H1 (cell line): ENCODE measurements at regions not wholly inside any gene's neighbourhood (a gene's known extent, or its start where the extent isn't known, plus 50 kb on each side); places are given as distances from the start of the nearest gene placed in this dataset.

Experiments used
- CTCF ChIA-PET: fragments of 300-600 bp; sonication (Branson Sonifier 250); formaldehyde crosslinking; loops from one replicate; lab custom pipeline; 2021; ENCODE audit not compliant: partially characterized antibody; lab: Charles Lee
- POLR2A ChIA-PET: fragments of 300-600 bp; sonication (Branson Sonifier 250); formaldehyde crosslinking; loops from one replicate; lab custom pipeline; 2021; ENCODE audit warnings: inconsistent platforms; ENCODE audit not compliant: partially characterized antibody; lab: Charles Lee
- DNase-seq, 2 experiments: peaks; one replicate each; pipeline versions ENCODE4 v3.0.0 to v3.0.0-alpha.2; 2010 to 2022; ENCODE audit warnings: low spot score in 2 of 2, low read depth in 1 of 2, mixed read lengths in 1 of 2
- FAIRE-seq: peaks from 2 replicates; lab custom pipeline; 2011; peaks lifted over from hg19 to GRCh38; lab: Jason Lieb, UNC
- H2AFZ ChIP-seq: 2 replicates; pipeline ENCODE4 v1.8.1; 2012; ENCODE audit warnings: low read length, inconsistent platforms
- H2AK5ac ChIP-seq: 2 replicates; pipeline ENCODE4 v1.6.1; 2013; ENCODE audit warnings: low read depth, low read length
- H2BK120ac ChIP-seq: replicated peaks from 2 replicates; pipeline ENCODE3; 2013; ENCODE audit warnings: low read depth, low read length, inconsistent platforms
- H2BK12ac ChIP-seq: 2 replicates; pipeline ENCODE4 v1.6.1; 2013; ENCODE audit warnings: low read depth, low read length
- H2BK15ac ChIP-seq: 2 replicates; pipeline ENCODE4 v1.6.1; 2013; ENCODE audit warnings: low read length
- H2BK20ac ChIP-seq: 2 replicates; pipeline ENCODE4 v1.6.1; 2013; ENCODE audit warnings: low read length
- H2BK5ac ChIP-seq: 2 replicates; pipeline ENCODE4 v1.6.1; 2013; ENCODE audit warnings: low read depth, low read length
- H3K14ac ChIP-seq: 2 replicates; pipeline ENCODE4 v1.6.1; 2013; ENCODE audit warnings: inconsistent platforms; ENCODE audit not compliant: insufficient read length
- H3K18ac ChIP-seq: 2 replicates; pipeline ENCODE4 v1.6.1; 2013; ENCODE audit warnings: low read length; ENCODE audit errors: extremely low read depth
- H3K23ac ChIP-seq: 2 replicates; pipeline ENCODE4 v1.6.1; 2013; ENCODE audit warnings: inconsistent platforms; ENCODE audit not compliant: insufficient read length
- H3K23me2 ChIP-seq: 2 replicates; pipeline ENCODE4 v1.6.1; 2013; ENCODE audit warnings: low read depth, low read length
- H3K27ac ChIP-seq: 2 replicates; pipeline ENCODE4 v1.6.1; 2011; ENCODE audit warnings: low read depth, low read length, inconsistent platforms
- H3K27me3 ChIP-seq, 4 experiments: replicated peaks in 1 of 4; 1 replicate in 1 of 4; 2 replicates in 3 of 4; pipeline versions ENCODE4 v1.6.1 to v1.8.1; 2011 to 2013; ENCODE audit warnings: low read length in 3 of 4, mild to moderate bottlenecking in 3 of 4, inconsistent platforms in 2 of 4, mixed read lengths in 2 of 4, moderate library complexity in 1 of 4; ENCODE audit not compliant: control insufficient read depth in 3 of 4, insufficient read depth in 3 of 4; ENCODE audit errors: extremely low read depth in 1 of 4
- H3K36me3 ChIP-seq, 4 experiments: 2 replicates each; pipeline versions ENCODE4 v1.6.1 to v1.8.1; 2011 to 2013; ENCODE audit warnings: mild to moderate bottlenecking in 4 of 4, low read length in 3 of 4, moderate library complexity in 2 of 4, control low read depth in 1 of 4, inconsistent platforms in 1 of 4; ENCODE audit not compliant: insufficient read depth in 4 of 4, control insufficient read depth in 2 of 4
- H3K4ac ChIP-seq: replicated peaks from 2 replicates; pipeline ENCODE3; 2013; ENCODE audit warnings: low read length, low read depth, mixed read lengths, inconsistent platforms; ENCODE audit not compliant: insufficient read length
- H3K4me1 ChIP-seq, 4 experiments: replicated peaks in 1 of 4; 1 replicate in 1 of 4; 2 replicates in 3 of 4; pipeline versions ENCODE4 v1.6.1 to v1.8.1; 2011 to 2013; ENCODE audit warnings: low read length in 3 of 4, inconsistent platforms in 2 of 4, mixed read lengths in 1 of 4; ENCODE audit not compliant: insufficient read depth in 4 of 4, control insufficient read depth in 3 of 4
- H3K4me2 ChIP-seq, 2 experiments: 2 replicates each; pipeline versions ENCODE4 v1.6.1 to v1.8.1; 2011 to 2013; ENCODE audit warnings: low read depth in 2 of 2, low read length in 2 of 2, control low read depth in 1 of 2, inconsistent platforms in 1 of 2, mild to moderate bottlenecking in 1 of 2; ENCODE audit not compliant: insufficient read depth in 1 of 2
- H3K4me3 ChIP-seq, 4 experiments: fragments of 200-600, 300-600 bp in 1 of 4; sonication (generic), shearing (Covaris generic), sonication (Bioruptor Twin) in 1 of 4; 2 replicates each; pipeline versions ENCODE4 v1.5.1 to v1.8.1; 2011 to 2016; ENCODE audit warnings: low read length in 4 of 4, low read depth in 3 of 4, control low read depth in 2 of 4, inconsistent platforms in 2 of 4, mild to moderate bottlenecking in 2 of 4, mixed read lengths in 1 of 4, moderate library complexity in 1 of 4; ENCODE audit not compliant: insufficient read depth in 2 of 4; ENCODE audit errors: extremely low read depth in 1 of 4
- H3K56ac ChIP-seq: replicated peaks from 2 replicates; pipeline ENCODE3; 2013; ENCODE audit warnings: low read depth, mild to moderate bottlenecking, mixed read lengths, low read length, inconsistent platforms; ENCODE audit not compliant: insufficient read length
- H3K79me1 ChIP-seq: 2 replicates; pipeline ENCODE4 v1.6.1; 2013; ENCODE audit warnings: low read depth, low read length, control low read depth
- H3K79me2 ChIP-seq, 2 experiments: 2 replicates each; pipeline versions ENCODE4 v1.6.1 to v1.8.1; 2012 to 2013; ENCODE audit warnings: low read length in 2 of 2, mild to moderate bottlenecking in 2 of 2, inconsistent platforms in 1 of 2; ENCODE audit not compliant: insufficient read depth in 2 of 2, control insufficient read depth in 1 of 2
- H3K9ac ChIP-seq, 4 experiments: replicated peaks in 1 of 4; 1 replicate in 1 of 4; 2 replicates in 3 of 4; pipeline versions ENCODE4 v1.6.1 to v1.8.1; 2011 to 2013; ENCODE audit warnings: low read depth in 3 of 4, low read length in 3 of 4, control low read depth in 2 of 4, mild to moderate bottlenecking in 2 of 4, moderate library complexity in 2 of 4, inconsistent platforms in 1 of 4; ENCODE audit errors: extremely low read depth in 1 of 4
- H3K9me3 ChIP-seq, 2 experiments: 2 replicates each; pipeline versions ENCODE4 v1.6.1 to v1.8.1; 2012 to 2013; ENCODE audit warnings: mild to moderate bottlenecking in 2 of 2, moderate library complexity in 2 of 2, control low read depth in 1 of 2, inconsistent platforms in 1 of 2, low read depth in 1 of 2, low read length in 1 of 2, mixed read lengths in 1 of 2; ENCODE audit not compliant: insufficient read depth in 2 of 2
- H4K20me1 ChIP-seq, 2 experiments: replicated peaks in 1 of 2; 2 replicates each; pipeline versions ENCODE3 to v1.8.1; 2011 to 2013; ENCODE audit warnings: inconsistent platforms in 2 of 2, low read length in 2 of 2, mild to moderate bottlenecking in 1 of 2; ENCODE audit not compliant: insufficient read depth in 2 of 2, control insufficient read depth in 1 of 2
- H4K5ac ChIP-seq: 2 replicates; pipeline ENCODE4 v1.6.1; 2013; ENCODE audit warnings: low read length, low read depth, mixed read lengths, inconsistent platforms; ENCODE audit not compliant: insufficient read length
- H4K8ac ChIP-seq: 2 replicates; pipeline ENCODE4 v1.8.0; 2013; ENCODE audit warnings: mild to moderate bottlenecking, moderate library complexity, low read length, inconsistent platforms; ENCODE audit not compliant: insufficient read depth; ENCODE audit errors: extremely low read depth
- H4K91ac ChIP-seq: replicated peaks from 2 replicates; pipeline ENCODE3; 2013; ENCODE audit warnings: low read length, mixed read lengths, inconsistent platforms; ENCODE audit not compliant: insufficient read length
- FOSL1 ChIP-seq: IDR thresholded peaks from 2 replicates; pipeline ENCODE4 v1.6.1; 2011; ENCODE audit warnings: mild to moderate bottlenecking, low read depth, low read length, moderate library complexity; ENCODE audit not compliant: insufficient read depth
- RAD21 ChIP-seq, 2 experiments: IDR thresholded peaks in 1 of 2; conservative IDR thresholded peaks in 1 of 2; 2 replicates each; pipeline ENCODE4 v1.6.1; 2011; ENCODE audit warnings: low read depth in 2 of 2, low read length in 2 of 2, improper control_type of control experiment in 1 of 2, inconsistent platforms in 1 of 2, mild to moderate bottlenecking in 1 of 2, moderate library complexity in 1 of 2
- TAF1 ChIP-seq: IDR thresholded peaks from 2 replicates; pipeline ENCODE4 v1.6.1; 2011; ENCODE audit warnings: mild to moderate bottlenecking, low read depth, low read length
- WGBS, 2 experiments: shearing (Covaris generic) in 1 of 2; methylation state at CpG; one replicate each; pipeline versions ENCODE4 v1.1.6 to v1.1.7; 2013 to 2015; ENCODE audit warnings: low lambda C conversion rate in 2 of 2, mixed read lengths in 2 of 2, inconsistent platforms in 1 of 2, low coverage in 1 of 2, missing lambda C conversion rate in 1 of 2; ENCODE audit not compliant: insufficient replicate concordance in 2 of 2, insufficient coverage in 1 of 2, insufficient read length in 1 of 2; ENCODE audit errors: extremely low coverage in 1 of 2, missing lambda C conversion rate in 1 of 2; 5-methylcytosine and 5-hydroxymethylcytosine counted together
- TF ChIP-seq, protein P1 (sequence below): IDR thresholded peaks from 2 replicates; pipeline ENCODE4 v1.6.1; 2012; ENCODE audit warnings: inconsistent platforms

GRCh38 chr11:11782532-11783110 lies 59.2 kb upstream of the USP47 start:
- Histone ChIP-seq H4K20me1 (no peaks in the 10 kb centered on the region), H3K23me2 (no peaks in the 10 kb centered on the region), H3K23ac (no peak overlapping the region), H2AK5ac (no peak overlapping the region), H2BK120ac (no peak overlapping the region), H3K27ac (no peak overlapping the region; the same call in 1 of the 2 replicates), H2BK12ac (no peak overlapping the region), H3K79me1 (no peaks in the 10 kb centered on the region), H3K4me1 (peaks cover 0 to 8% (median 6%) of the 10 kb centered on the region in 4 experiments; a peak in 4 of 7 replicates), H2AFZ (no peak overlapping the region), H3K79me2 (no peaks in the 10 kb centered on the region), H4K91ac (no peak overlapping the region), H2BK20ac (no peak overlapping the region), H3K36me3 (no peaks in the 10 kb centered on the region), H3K9ac (no peak overlapping the region), H2BK5ac (no peak overlapping the region), H2BK15ac (no peak overlapping the region)
- CTCF ChIA-PET: interaction anchor here (0.7 to 1.5 kb wide), 4 partner anchors 116 to 385 kb away, joined by 3 to 4 read pairs (median 3); no protein-coding TSS in a partner anchor
- 82% methylated on average over 3 of the region's 3 CpGs; no CpG with 5 or more reads in 1 of the 2 experiments for WGBS, 2 experiments
- no peak for FAIRE-seq
- POLR2A ChIA-PET: no interaction called here
- no peak for DNase-seq
- TF ChIP-seq TAF1 (no peak), RAD21 (IDR thresholded peaks at IDR 0.05 in 1 of 2, conservative IDR thresholded peaks at IDR 0.05 in 1 of 2; ENCODE audit: low read depth in 2 of 2, low read length in 2 of 2) (no peak), FOSL1 (no peak)
- TF ChIP-seq, protein P1, sequence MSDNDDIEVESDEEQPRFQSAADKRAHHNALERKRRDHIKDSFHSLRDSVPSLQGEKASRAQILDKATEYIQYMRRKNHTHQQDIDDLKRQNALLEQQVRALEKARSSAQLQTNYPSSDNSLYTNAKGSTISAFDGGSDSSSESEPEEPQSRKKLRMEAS: peak; percentile 60
- TF ChIP-seq, all 59 proteins: peak for 1
- H3K56ac ChIP-seq: no peak overlapping the region
- no peak overlapping the region for H3K4ac ChIP-seq
- H3K14ac ChIP-seq: no peak overlapping the region
- H4K5ac ChIP-seq: no peak overlapping the region
- no peak overlapping the region for H4K8ac ChIP-seq
- no peak overlapping the region for H3K4me3 ChIP-seq
- H3K18ac ChIP-seq: no peak overlapping the region
- no peaks in the 10 kb centered on the region for H3K9me3 ChIP-seq
- H3K4me2 ChIP-seq: no peak overlapping the region
- no peaks in the 10 kb centered on the region for H3K27me3 ChIP-seq
